ELR (cell line): ENCODE measurements at regions not wholly inside any gene's neighbourhood (a gene's known extent, or its start where the extent isn't known, plus 50 kb on each side); places are given as distances from the start of the nearest gene placed in this dataset.

ENCODE experiments used
- DNase-seq: peaks from one replicate; pipeline ENCODE4 v3.0.0-alpha.2; 2015; ENCODE audit warnings: low read depth

DNA sequence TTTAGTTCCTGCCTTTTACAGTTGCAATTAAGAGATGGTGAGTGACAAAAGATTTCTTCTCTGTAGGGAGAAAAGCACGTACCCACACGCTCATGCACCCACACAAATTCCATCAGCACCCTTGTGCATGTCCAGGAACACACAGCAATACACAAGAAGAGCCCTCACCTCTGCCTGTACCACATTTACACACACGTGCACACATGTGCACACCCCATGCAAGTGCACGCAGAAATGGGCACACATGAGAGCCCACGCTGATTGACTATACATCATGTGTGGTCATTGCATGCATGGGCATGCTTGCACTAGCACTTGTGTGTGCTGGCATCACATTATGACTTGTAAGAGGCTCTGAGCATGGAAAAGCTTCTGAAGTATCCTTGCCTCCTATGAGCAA lies 70.5 kb downstream of the SERPINA3 start:
- DNase-seq = no peak

GRCh38 chr14:94682061-94682516 lies 69.9 kb downstream of the SERPINA3 start:
- DNase-seq = no peak

DNA sequence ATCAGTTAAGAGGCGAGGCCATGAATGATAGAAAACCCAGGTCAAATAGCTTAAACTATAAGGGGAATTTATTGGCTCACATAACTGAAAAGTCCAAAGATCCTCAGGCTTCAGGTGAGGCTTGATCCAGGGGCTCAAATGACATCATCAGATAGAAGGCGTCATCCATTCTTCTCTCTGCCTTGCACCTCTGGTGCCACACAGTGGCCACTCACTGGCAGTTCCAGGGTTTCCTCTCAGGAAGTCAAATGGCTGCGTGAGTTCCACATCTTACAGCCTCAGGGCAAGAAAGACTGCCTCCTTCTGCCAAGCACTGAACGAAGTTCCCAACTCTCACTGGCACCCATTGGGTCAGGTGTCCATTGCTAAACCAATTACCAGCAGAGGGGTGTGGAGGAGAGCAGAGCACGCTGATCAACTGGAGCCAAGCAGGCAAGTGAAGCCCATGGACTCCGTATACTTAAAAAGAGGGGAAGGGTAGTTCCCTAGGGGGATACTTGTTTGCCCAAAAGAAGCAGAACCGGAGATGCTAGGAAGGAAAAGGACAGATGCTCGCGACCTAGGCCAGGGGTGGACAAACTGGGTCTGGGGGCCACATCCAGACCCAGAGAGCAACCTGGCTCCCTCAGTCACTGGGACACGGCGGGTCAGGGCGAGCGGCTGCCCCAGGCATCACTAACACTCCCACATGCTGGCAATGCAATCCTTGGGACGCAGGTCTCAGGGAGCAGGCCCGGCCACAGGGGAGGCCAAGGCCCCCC lies 69.3 kb downstream of the SERPINA3 start:
- peak; percentile 79 for DNase-seq

DNA sequence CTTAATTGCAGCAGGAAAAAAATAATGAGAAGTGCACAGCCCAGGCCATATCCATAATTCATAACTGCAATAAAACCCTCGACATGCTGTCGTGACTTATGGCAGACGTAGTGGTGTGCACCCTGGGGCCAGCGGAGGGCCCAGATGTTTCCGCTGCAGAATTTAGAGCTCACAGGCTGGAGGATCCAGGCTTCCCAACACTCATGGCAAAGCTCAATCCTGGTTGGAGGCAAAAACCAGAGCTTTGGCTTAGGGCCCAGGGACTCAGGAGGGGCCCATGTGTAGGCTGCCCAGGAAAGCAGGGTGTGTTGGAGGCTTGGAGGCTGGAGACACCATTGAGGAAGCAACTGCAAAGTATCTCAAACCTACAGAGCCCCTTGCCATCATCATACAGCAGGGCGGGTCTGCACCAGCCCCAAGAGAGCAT lies 68.7 kb downstream of the SERPINA3 start:
- no peak for DNase-seq

- no peak for DNase-seq
Observed at GRCh38 chr14:94679937-94680861, 68.0 kb downstream of the SERPINA3 start.

- no peak for DNase-seq
Observed at GRCh38 chr14:94679106-94679810, 67.1 kb downstream of the SERPINA3 start.

GRCh38 chr14:94677747-94678146 lies 65.6 kb downstream of the SERPINA3 start:
- no peak for DNase-seq

GRCh38 chr14:94677213-94677612 lies 65.0 kb downstream of the SERPINA3 start:
- no peak for DNase-seq

DNA sequence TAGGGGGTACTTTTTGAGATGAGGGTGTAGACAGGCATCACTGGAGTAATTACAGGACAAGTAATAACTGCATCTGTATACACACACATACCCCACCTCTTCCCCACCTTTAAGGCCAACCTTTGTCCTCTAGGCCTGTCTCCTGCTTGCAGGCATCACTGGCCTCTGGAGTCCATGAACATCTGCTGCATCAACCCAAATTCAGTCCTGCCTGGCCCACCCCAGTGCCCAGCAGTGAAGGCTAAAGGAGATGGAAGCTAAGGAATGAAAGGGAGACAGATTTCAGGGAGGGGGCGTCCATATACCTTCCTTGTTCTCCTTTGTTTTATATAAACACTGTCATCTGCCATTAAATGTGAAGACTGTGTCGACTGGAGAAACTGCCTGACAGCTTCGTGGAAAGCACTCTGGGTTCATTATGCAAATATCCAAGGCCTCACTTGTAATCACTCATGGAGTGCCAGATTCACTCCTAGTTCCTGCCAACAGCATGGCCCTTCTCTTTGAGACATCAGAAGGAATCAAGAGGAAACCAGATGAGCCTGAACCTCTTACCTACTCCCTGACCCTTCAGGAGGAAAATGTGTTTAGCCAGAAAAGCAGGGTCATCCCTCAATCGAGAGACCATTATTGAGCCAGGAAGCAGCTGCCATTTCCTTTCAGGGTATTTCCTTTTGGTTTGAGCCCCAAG lies 64.4 kb downstream of the SERPINA3 start:
- DNase-seq = no peak

DNA sequence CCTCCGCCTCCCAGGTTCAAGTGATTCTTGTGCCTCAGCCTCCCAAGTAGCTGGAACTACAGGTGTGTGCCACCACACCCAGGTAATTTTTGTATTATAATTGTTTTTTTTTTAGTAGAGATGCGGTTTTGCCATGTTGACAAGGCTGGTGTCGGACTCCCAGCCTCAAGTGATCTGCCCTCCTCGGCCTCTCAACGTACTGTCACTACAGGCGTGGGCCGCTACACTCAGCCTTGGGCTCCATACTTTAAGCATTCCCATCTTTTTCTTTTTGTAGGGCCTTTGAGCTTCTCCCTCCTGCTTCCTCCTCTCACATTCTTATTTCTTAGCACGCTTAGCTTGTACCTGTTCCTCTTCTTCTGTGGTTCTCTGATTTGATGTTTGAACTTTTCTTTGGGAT lies 62.8 kb downstream of the SERPINA3 start:
- DNase-seq = no peak

- peak; percentile 32 for DNase-seq
Observed at GRCh38 chr14:94673781-94674231, 61.6 kb downstream of the SERPINA3 start.
